GM23338 (cell line): ENCODE measurements at regions not wholly inside any gene's neighbourhood (a gene's known extent, or its start where the extent isn't known, plus 50 kb on each side); places are given as distances from the start of the nearest gene placed in this dataset. TPM values are rescaled to one million over a fixed set of nuclear protein-coding genes. Genes with fewer than 3 reads are reported as not detected.

Source experiments
- ATAC-seq: fragments of 200-7000 bp; cut with Tn5 transposase; 3 replicates; pipeline ENCODE4 v1.9.1; 2020
- DNase-seq: peaks from one replicate; pipeline ENCODE4 v3.0.0-alpha.2; 2015; ENCODE audit warnings: low spot score
- H2AFZ ChIP-seq: fragments of 200-600 bp; sonication (generic); 2 replicates; pipeline ENCODE4 v1.8.0; 2016; ENCODE audit warnings: antibody characterized with exemption, mild to moderate bottlenecking, moderate library complexity
- H3F3A ChIP-seq: fragments of 200-600 bp; sonication (generic); replicated peaks from 2 replicates; pipeline ENCODE4 v1.8.0; 2017; ENCODE audit warnings: antibody characterized with exemption, mixed run types, low read depth
- H3K27ac ChIP-seq: fragments of 200-600 bp; sonication (generic); 2 replicates; pipeline ENCODE4 v1.6.1; 2016; ENCODE audit warnings: low read depth
- H3K27me3 ChIP-seq: fragments of 200-600 bp; sonication (generic); 2 replicates; pipeline ENCODE4 v1.8.0; 2016; ENCODE audit warnings: mild to moderate bottlenecking, mixed run types, moderate library complexity; ENCODE audit not compliant: insufficient read depth
- H3K36me3 ChIP-seq: fragments of 200-600 bp; sonication (generic); 2 replicates; pipeline ENCODE4 v1.8.0; 2016; ENCODE audit warnings: mild to moderate bottlenecking; ENCODE audit not compliant: insufficient read depth
- H3K4me1 ChIP-seq: fragments of 200-600 bp; sonication (generic); 2 replicates; pipeline ENCODE4 v1.8.0; 2016; ENCODE audit warnings: mild to moderate bottlenecking, moderate library complexity; ENCODE audit not compliant: insufficient read depth
- H3K4me2 ChIP-seq: fragments of 200-600 bp; sonication (generic); 2 replicates; pipeline ENCODE4 v1.7.1; 2017; ENCODE audit warnings: mixed run types
- H3K4me3 ChIP-seq: fragments of 200-600 bp; sonication (generic); 2 replicates; pipeline ENCODE4 v1.6.1; 2016; ENCODE audit warnings: mixed run types
- H3K79me2 ChIP-seq: fragments of 200-600 bp; sonication (generic); replicated peaks from 2 replicates; pipeline ENCODE4 v1.8.0; 2017; ENCODE audit warnings: mild to moderate bottlenecking; ENCODE audit not compliant: insufficient read depth
- H3K9me2 ChIP-seq: fragments of 200-600 bp; sonication (generic); 2 replicates; pipeline ENCODE4 v1.8.0; 2017; ENCODE audit not compliant: insufficient read depth
- H4K20me1 ChIP-seq: fragments of 200-600 bp; sonication (generic); replicated peaks from 2 replicates; pipeline ENCODE4 v1.8.0; 2017; ENCODE audit warnings: mild to moderate bottlenecking; ENCODE audit not compliant: insufficient read depth
- H3K27ac Mint-ChIP-seq: 2 replicates; pipeline ENCODE4 v1.8.0; 2020; ENCODE audit warnings: inconsistent platforms, mild to moderate bottlenecking, moderate library complexity, mixed read lengths
- H3K27me3 Mint-ChIP-seq: 3 replicates; pipeline ENCODE4 v1.8.0; 2022; ENCODE audit warnings: low read depth, mild to moderate bottlenecking, moderate library complexity, mixed read lengths, inconsistent platforms; ENCODE audit not compliant: insufficient read depth, poor library complexity
- H3K36me3 Mint-ChIP-seq: 3 replicates; pipeline ENCODE4 v1.8.0; 2021; ENCODE audit warnings: low read depth, mild to moderate bottlenecking, inconsistent platforms, moderate library complexity, mixed read lengths
- H3K4me1 Mint-ChIP-seq: 3 replicates; pipeline ENCODE4 v1.8.0; 2020; ENCODE audit warnings: mild to moderate bottlenecking, inconsistent platforms, mixed read lengths
- H3K4me3 Mint-ChIP-seq: 3 replicates; pipeline ENCODE4 v1.8.0; 2021; ENCODE audit warnings: moderate library complexity, mild to moderate bottlenecking, inconsistent platforms, mixed read lengths
- H3K9me3 Mint-ChIP-seq: 3 replicates; pipeline ENCODE4 v1.8.0; 2020; ENCODE audit warnings: moderate library complexity, mild to moderate bottlenecking, inconsistent platforms, mixed read lengths
- CREB1 ChIP-seq: fragments of 250-450 bp; sonication (Bioruptor Pico); IDR thresholded peaks from 2 replicates; pipeline ENCODE4 v1.5.0; 2020; ENCODE audit warnings: low read depth, mild to moderate bottlenecking, moderate library complexity
- ETS1 ChIP-seq: IDR thresholded peaks from 2 replicates; pipeline ENCODE4 v1.6.1; 2016; ENCODE audit warnings: antibody characterized with exemption
- EZH2 ChIP-seq: fragments of 200-600 bp; sonication (generic); IDR thresholded peaks from one replicate; pipeline ENCODE4 v1.8.0; 2017; ENCODE audit warnings: antibody characterized with exemption, mild to moderate bottlenecking, low read depth; ENCODE audit not compliant: unreplicated experiment
- EZH2phosphoT487 ChIP-seq: fragments of 200-600 bp; sonication (generic); IDR thresholded peaks from one replicate; pipeline ENCODE4 v1.8.1; 2018; ENCODE audit warnings: antibody characterized with exemption; ENCODE audit not compliant: unreplicated experiment
- NANOG ChIP-seq: IDR thresholded peaks from 2 replicates; pipeline ENCODE4 v1.6.1; 2016; ENCODE audit warnings: antibody characterized with exemption, borderline replicate concordance
- POLR2AphosphoS5 ChIP-seq: IDR thresholded peaks from 2 replicates; pipeline ENCODE4 v1.6.1; 2016; ENCODE audit warnings: antibody characterized with exemption, low read depth
- STAT1 ChIP-seq: IDR thresholded peaks from one replicate; pipeline ENCODE4 v1.6.1; 2016; ENCODE audit warnings: antibody characterized with exemption; ENCODE audit not compliant: unreplicated experiment
- ZNF114 ChIP-seq: fragments of 250-450 bp; sonication (Bioruptor Pico); IDR thresholded peaks from 2 replicates; pipeline ENCODE4 v1.5.0; 2020; ENCODE audit warnings: mild to moderate bottlenecking, moderate library complexity
- ZNF331 ChIP-seq: fragments of 250-450 bp; sonication (Bioruptor Pico); IDR thresholded peaks from 2 replicates; pipeline ENCODE4 v1.5.0; 2020; ENCODE audit warnings: low read depth, mild to moderate bottlenecking, moderate library complexity
- ZNF462 ChIP-seq: fragments of 250-450 bp; sonication (Bioruptor Pico); IDR thresholded peaks from 2 replicates; pipeline ENCODE4 v1.5.0; 2020; ENCODE audit warnings: mild to moderate bottlenecking, moderate library complexity
- small RNA-seq: library from RNA; depleted of rRNA; stranded (forward); fragments of <200 nt; gene quantifications from one replicate; pipeline ENCODE3, GENCODE V24; 2014; ENCODE audit warnings: low replicate concordance

- Mint-ChIP-seq H3K9me3 (no peaks in the 10 kb centered on the region; the same call in 2 of the 3 replicates), H3K27ac (no peak overlapping the region), H3K27me3 (no peaks in the 10 kb centered on the region), H3K4me1 (peaks cover 11% of the 10 kb centered on the region), H3K4me3 (no peak overlapping the region), H3K36me3 (no peaks in the 10 kb centered on the region)
- H3K4me3 ChIP-seq, result no peak overlapping the region
- peaks cover 5% of the 10 kb centered on the region; the same call in 1 of the 2 replicates for H3K9me2 ChIP-seq
- no peaks in the 10 kb centered on the region for H4K20me1 ChIP-seq
- no peak overlapping the region for H3K4me2 ChIP-seq
- no peaks in the 10 kb centered on the region for H3K79me2 ChIP-seq
- no peaks in the 10 kb centered on the region; the same call in 1 of the 2 replicates for H3K4me1 ChIP-seq
- no peaks in the 10 kb centered on the region for H3K27me3 ChIP-seq
- TF ChIP-seq ZNF462 (CRISPR knock-in tag) (no peak), EZH2phosphoT487 (no peak), EZH2 (no peak), ZNF331 (CRISPR knock-in tag) (no peak), ZNF114 (CRISPR knock-in tag) (no peak), ETS1 (no peak), CREB1 (CRISPR knock-in tag) (no peak), STAT1 (no peak), NANOG (no peak), POLR2AphosphoS5 (no peak)
- DNase-seq (no peak), ATAC-seq (no peak)
- no peaks in the 10 kb centered on the region for H3K36me3 ChIP-seq
- no peaks in the 10 kb centered on the region for H3F3A ChIP-seq
- no peak overlapping the region for H2AFZ ChIP-seq
- H3K27ac ChIP-seq, result no peak overlapping the region
Observed at GRCh38 chr10:120406376-120406775, 50.7 kb upstream of the PLPP4 start.

Small RNA genes in the stretch of these regions (small RNA-seq; reads per million reads assigned to genes)
- not detected for gene AL355298.1
